BLaER1 (cell line): ENCODE measurements at regions not wholly inside any gene's neighbourhood (a gene's known extent, or its start where the extent isn't known, plus 50 kb on each side); places are given as distances from the start of the nearest gene placed in this dataset.
"Not testable (repeated sequence)": the region's sequence is repeated elsewhere in the genome, so short reads cannot be mapped to it uniquely, and the experiment has no call there.

Experiments used
- H3K27ac ChIP-seq: shearing (Covaris generic); formaldehyde crosslinking; 2 replicates; pipeline ENCODE4 v1.8.1; 2022
- H3K27me3 ChIP-seq: shearing (Covaris generic); formaldehyde crosslinking; 2 replicates; pipeline ENCODE4 v1.8.1; 2022
- H3K36me3 ChIP-seq: shearing (Covaris generic); formaldehyde crosslinking; 2 replicates; pipeline ENCODE4 v1.8.1; 2022
- H3K4me1 ChIP-seq: shearing (Covaris generic); formaldehyde crosslinking; 2 replicates; pipeline ENCODE4 v1.8.1; 2022
- H3K4me2 ChIP-seq: shearing (Covaris generic); formaldehyde crosslinking; 2 replicates; pipeline ENCODE4 v1.8.1; 2022
- H3K4me3 ChIP-seq: shearing (Covaris generic); formaldehyde crosslinking; 2 replicates; pipeline ENCODE4 v1.8.1; 2022
- H3K9ac ChIP-seq: shearing (Covaris generic); formaldehyde crosslinking; 2 replicates; pipeline ENCODE4 v1.8.1; 2022
- H3K9me3 ChIP-seq: shearing (Covaris generic); formaldehyde crosslinking; 2 replicates; pipeline ENCODE4 v1.8.1; 2022
- H4K20me1 ChIP-seq: shearing (Covaris generic); formaldehyde crosslinking; 2 replicates; pipeline ENCODE4 v1.8.1; 2022
- Cebpa-rat ChIP-seq: shearing (Covaris generic); IDR thresholded peaks from 2 replicates; pipeline ENCODE4 v1.8.1; 2022

- Histone ChIP-seq H3K9me3 (no peaks in the 10 kb centered on the region), H3K4me1 (no peaks in the 10 kb centered on the region), H3K27ac (no peak overlapping the region), H4K20me1 (no peaks in the 10 kb centered on the region), H3K36me3 (no peaks in the 10 kb centered on the region), H3K4me2 (no peak overlapping the region), H3K4me3 (no peak overlapping the region), H3K9ac (no peak overlapping the region), H3K27me3 (no peaks in the 10 kb centered on the region)
- no peak for TF ChIP-seq Cebpa-rat
These were observed 381.9 kb downstream of the ZWINT start for GRCh38 chr10:55979203-55979602.

DNA sequence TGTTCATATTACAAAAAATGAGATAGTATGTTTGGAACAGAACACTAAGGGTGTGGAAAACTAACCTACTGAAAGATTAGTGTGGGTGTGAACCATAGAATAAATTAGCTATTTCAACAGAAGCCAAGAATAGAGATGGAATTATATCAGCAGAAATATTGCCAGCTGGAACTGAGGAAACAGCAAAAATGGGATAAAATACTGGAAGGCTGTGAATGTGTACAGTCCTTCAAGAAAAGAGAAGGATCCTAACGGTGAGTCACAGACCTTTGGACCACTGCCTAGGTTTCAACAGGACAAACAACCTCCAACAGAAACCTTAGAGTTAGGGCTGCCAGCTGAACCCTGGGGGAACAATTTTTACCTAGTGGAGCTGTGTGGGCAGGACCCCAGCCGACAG is 395.0 kb downstream of the ZWINT start:
- no peaks in the 10 kb centered on the region for H4K20me1 ChIP-seq
- no peaks in the 10 kb centered on the region for H3K4me1 ChIP-seq
- H3K27ac ChIP-seq: no peak overlapping the region

GRCh38 chr10:55943403-55943802 is 417.7 kb downstream of the ZWINT start:
- no peak overlapping the region for H3K9ac ChIP-seq
- H3K27ac ChIP-seq: no peak overlapping the region
- no peak overlapping the region for H3K4me2 ChIP-seq
- H3K4me3 ChIP-seq: no peak overlapping the region
- no peaks in the 10 kb centered on the region for H3K27me3 ChIP-seq
- H3K9me3 ChIP-seq: peaks cover 6% of the 10 kb centered on the region
- no peaks in the 10 kb centered on the region for H3K36me3 ChIP-seq
- no peak for TF ChIP-seq Cebpa-rat
- no peaks in the 10 kb centered on the region for H3K4me1 ChIP-seq
- no peaks in the 10 kb centered on the region for H4K20me1 ChIP-seq

More for the DNA sequence above, 395.0 kb downstream of the ZWINT start:
- Histone ChIP-seq H3K4me2 (no peak overlapping the region), H3K27me3 (no peaks in the 10 kb centered on the region), H3K9me3 (no peaks in the 10 kb centered on the region), H3K36me3 (no peaks in the 10 kb centered on the region), H3K4me3 (no peak overlapping the region), H3K9ac (no peak overlapping the region)
- TF ChIP-seq Cebpa-rat: no peak

DNA sequence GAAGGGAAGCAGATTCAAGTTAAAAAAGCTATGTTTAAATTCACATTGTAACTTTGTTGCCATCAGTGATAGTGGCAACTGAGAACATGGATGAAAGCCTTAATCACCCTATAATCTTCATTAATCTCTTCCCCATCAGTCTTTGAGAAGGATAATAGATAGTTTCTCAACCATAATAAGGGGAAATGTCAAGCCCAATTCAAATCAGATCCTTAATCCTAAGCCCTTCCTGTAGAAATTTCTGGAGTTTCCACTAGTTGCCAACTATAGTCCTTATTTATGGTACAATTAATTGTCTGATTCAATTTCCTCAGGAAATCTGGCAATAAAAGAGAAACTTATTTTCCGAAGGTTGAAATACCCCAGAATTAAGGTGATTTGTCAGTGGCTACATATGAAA is 431.8 kb downstream of the ZWINT start:
- Histone ChIP-seq H3K27me3 (no peaks in the 10 kb centered on the region), H3K36me3 (no peaks in the 10 kb centered on the region), H3K4me2 (no peak overlapping the region), H3K4me1 (no peaks in the 10 kb centered on the region), H3K9ac (no peak overlapping the region), H3K9me3 (no peaks in the 10 kb centered on the region), H4K20me1 (no peaks in the 10 kb centered on the region), H3K27ac (no peak overlapping the region), H3K4me3 (no peak overlapping the region)
- TF ChIP-seq Cebpa-rat: no peak

DNA sequence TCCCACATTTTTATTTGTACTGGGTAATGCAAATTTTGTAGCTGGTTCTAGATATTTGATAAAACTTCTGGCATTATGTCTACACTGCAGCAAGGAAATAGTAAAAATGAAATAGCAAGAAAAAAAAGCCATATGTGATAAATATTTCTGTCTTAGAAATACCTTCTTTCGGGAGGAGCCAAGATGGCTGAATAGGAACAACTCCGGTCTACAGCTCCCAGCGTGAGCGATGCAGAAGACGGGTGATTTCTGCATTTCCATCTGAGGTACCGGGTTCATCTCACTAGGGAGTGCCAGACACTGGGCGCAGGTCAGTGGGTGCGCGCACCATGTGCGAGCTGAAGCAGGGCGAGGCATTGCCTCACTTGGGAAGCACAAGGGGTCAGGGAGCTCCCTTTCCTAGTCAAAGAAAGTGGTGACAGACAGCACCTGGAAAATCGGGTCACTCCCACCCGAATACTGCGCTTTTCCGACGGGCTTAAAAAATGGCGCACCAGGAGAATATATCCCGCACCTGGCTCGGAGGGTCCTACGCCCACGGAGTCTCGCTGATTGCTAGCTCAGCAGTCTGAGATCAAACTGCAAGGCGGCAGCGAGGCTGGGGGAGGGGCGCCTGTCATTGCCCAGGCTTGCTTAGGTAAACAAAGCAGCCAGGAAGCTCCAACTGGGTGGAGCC is 461.4 kb downstream of the ZWINT start:
- H3K4me1 ChIP-seq, H3K4me3 ChIP-seq, H3K27me3 ChIP-seq, H3K9me3 ChIP-seq, H3K27ac ChIP-seq, H3K36me3 ChIP-seq, H4K20me1 ChIP-seq, H3K9ac ChIP-seq, H3K4me2 ChIP-seq: not testable (repeated sequence)

DNA sequence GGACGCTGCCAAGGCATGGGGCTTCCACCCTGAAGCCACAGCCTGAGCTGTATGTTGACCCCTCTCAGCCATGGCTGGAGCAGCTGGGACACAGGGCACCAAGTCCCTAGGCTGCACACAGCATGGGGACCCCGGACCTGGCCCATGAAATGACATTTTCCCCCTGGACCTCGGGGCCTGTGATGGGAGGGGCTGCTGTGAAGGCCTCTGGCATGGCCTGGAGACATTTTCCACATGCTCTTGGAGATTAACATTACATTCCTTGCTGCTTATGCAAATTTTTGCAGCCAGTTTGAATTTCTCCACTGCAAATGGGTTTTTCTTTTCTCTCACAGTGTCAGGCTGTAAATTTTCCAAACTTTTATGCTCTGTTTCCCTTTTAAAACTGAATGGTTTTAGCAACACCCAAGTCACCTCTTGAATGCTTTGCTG is 463.6 kb downstream of the ZWINT start:
- Histone ChIP-seq H3K27me3 (no peaks in the 10 kb centered on the region), H3K4me3 (no peak overlapping the region), H3K9ac (no peak overlapping the region), H3K4me2 (no peak overlapping the region), H3K9me3 (no peaks in the 10 kb centered on the region), H3K4me1 (no peaks in the 10 kb centered on the region), H3K36me3 (no peaks in the 10 kb centered on the region), H3K27ac (no peak overlapping the region), H4K20me1 (no peaks in the 10 kb centered on the region)
- TF ChIP-seq Cebpa-rat: no peak

DNA sequence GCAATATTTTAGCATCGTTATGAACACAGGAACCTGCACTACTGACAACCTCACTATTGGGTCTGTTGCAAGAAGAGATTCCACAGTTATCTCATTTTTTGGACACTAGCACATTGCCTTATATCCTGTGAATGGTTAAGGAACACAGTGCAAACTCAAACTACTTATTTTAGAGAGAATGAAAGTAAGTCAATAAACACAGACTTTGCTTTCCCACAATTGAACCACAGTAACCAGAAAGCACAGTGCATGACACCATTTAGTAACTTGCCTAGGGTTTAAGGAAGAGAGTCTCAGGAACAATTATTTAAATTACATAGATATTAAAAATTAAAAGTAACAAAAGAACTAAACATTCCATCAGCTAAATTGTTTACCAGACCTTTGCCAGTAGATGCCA is 468.8 kb downstream of the ZWINT start:
- TF ChIP-seq Cebpa-rat: no peak

DNA sequence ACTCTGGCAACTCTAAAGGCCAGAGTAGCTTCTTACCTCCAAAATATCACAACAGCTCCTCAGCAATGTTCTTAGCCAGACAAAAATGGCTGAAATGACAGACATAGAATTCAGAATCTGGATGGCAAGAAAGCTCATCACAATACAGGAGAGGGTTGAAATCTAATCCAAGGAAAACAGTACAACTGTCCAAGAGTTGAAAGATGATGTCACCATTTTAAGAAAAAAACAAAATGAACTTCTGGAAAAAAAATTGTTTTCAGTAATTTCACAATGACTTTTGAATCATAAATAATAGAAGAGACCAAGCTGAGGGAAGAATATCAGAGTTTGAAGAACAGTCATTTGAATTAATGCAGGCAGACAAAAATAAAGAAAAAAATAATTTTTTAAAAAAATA is 479.5 kb downstream of the ZWINT start:
- Histone ChIP-seq H3K27me3 (no peaks in the 10 kb centered on the region), H3K4me1 (no peaks in the 10 kb centered on the region), H3K4me2 (no peak overlapping the region), H4K20me1 (no peaks in the 10 kb centered on the region), H3K4me3 (no peak overlapping the region), H3K36me3 (no peaks in the 10 kb centered on the region), H3K9ac (no peak overlapping the region), H3K27ac (no peak overlapping the region), H3K9me3 (no peaks in the 10 kb centered on the region)
- TF ChIP-seq Cebpa-rat: no peak

More for the DNA sequence above, 468.8 kb downstream of the ZWINT start:
- no peaks in the 10 kb centered on the region for H3K27me3 ChIP-seq
- no peak overlapping the region for H3K4me3 ChIP-seq
- no peak overlapping the region for H3K4me2 ChIP-seq
- H3K36me3 ChIP-seq: no peaks in the 10 kb centered on the region
- H3K9me3 ChIP-seq: no peaks in the 10 kb centered on the region
- H3K9ac ChIP-seq: no peak overlapping the region
- no peaks in the 10 kb centered on the region for H4K20me1 ChIP-seq
- H3K4me1 ChIP-seq: no peaks in the 10 kb centered on the region
- H3K27ac ChIP-seq: no peak overlapping the region

- Histone ChIP-seq H3K36me3 (no peaks in the 10 kb centered on the region), H4K20me1 (no peaks in the 10 kb centered on the region), H3K27ac (no peak overlapping the region), H3K9ac (no peak overlapping the region), H3K4me1 (no peaks in the 10 kb centered on the region), H3K27me3 (no peaks in the 10 kb centered on the region), H3K9me3 (no peaks in the 10 kb centered on the region), H3K4me2 (no peak overlapping the region), H3K4me3 (no peak overlapping the region)
- no peak for TF ChIP-seq Cebpa-rat
These were observed 487.6 kb downstream of the ZWINT start for GRCh38 chr10:55873485-55873884.

DNA sequence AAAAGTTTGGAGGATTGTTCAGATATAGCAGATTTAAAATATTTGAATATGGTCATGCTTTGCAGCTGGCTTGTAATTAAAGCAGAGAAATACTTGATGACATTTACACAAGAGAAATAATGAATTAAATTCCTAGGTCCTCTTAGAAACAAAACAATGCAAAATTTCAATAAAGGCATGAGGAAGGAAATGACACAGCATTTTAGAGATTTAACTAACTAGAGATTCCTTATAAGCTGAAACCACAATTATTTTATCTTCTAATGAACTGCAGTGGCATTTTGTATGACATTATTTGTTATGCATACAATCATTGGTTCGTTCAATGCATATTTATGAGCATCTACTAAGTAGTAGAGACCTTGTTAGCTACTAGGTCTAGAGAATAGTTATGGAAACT is 490.9 kb downstream of the ZWINT start:
- TF ChIP-seq Cebpa-rat: no peak

DNA sequence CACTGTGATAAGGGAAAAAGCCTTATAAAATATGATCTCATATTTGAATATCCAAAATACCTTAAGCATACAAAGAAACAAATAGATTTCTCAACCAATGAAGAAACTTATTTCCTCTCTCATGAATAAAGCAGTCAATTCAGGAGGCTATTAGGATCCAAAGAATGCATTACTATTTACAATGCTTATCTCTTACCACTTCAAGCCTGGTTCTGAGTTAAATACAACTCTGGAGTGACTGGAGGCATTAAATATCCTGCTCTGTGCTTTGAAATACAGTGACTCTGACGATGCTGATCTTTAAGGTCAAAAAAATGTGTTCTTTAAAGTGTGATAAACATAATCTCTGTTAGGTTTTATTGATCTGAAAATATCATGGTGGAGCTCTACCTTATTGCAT is 493.2 kb downstream of the ZWINT start:
- Histone ChIP-seq H3K4me2 (no peak overlapping the region), H3K9me3 (no peaks in the 10 kb centered on the region), H4K20me1 (no peaks in the 10 kb centered on the region), H3K4me3 (no peak overlapping the region), H3K4me1 (no peaks in the 10 kb centered on the region), H3K9ac (no peak overlapping the region), H3K36me3 (no peaks in the 10 kb centered on the region), H3K27ac (no peak overlapping the region), H3K27me3 (no peaks in the 10 kb centered on the region)
- no peak for TF ChIP-seq Cebpa-rat

More for the DNA sequence above, 490.9 kb downstream of the ZWINT start:
- Histone ChIP-seq H3K9me3 (no peaks in the 10 kb centered on the region), H3K27ac (no peak overlapping the region), H3K36me3 (no peaks in the 10 kb centered on the region), H3K9ac (no peak overlapping the region), H3K4me2 (no peak overlapping the region), H4K20me1 (no peaks in the 10 kb centered on the region), H3K4me1 (no peaks in the 10 kb centered on the region), H3K27me3 (no peaks in the 10 kb centered on the region), H3K4me3 (no peak overlapping the region)
